BLaER1 treated with 17β-estradiol and CSF1 and Interleukin-3, amounts not matched to agents 10 nM and 100 nM (cell line): ENCODE measurements at regions not wholly inside any gene's neighbourhood (a gene's known extent, or its start where the extent isn't known, plus 50 kb on each side); places are given as distances from the start of the nearest gene placed in this dataset.

Experiments used
- H3K27ac ChIP-seq, 11 experiments: shearing (Covaris generic); formaldehyde crosslinking; 2 replicates each; pipeline ENCODE4 v1.8.1; 2022
- H3K27me3 ChIP-seq, 11 experiments: shearing (Covaris generic); formaldehyde crosslinking; 2 replicates each; pipeline ENCODE4 v1.8.1; 2022
- H3K36me3 ChIP-seq, 11 experiments: shearing (Covaris generic); formaldehyde crosslinking; 2 replicates each; pipeline ENCODE4 v1.8.1; 2022
- H3K4me1 ChIP-seq, 10 experiments: shearing (Covaris generic); formaldehyde crosslinking; 2 replicates each; pipeline ENCODE4 v1.8.1; 2022
- H3K4me2 ChIP-seq, 11 experiments: shearing (Covaris generic); formaldehyde crosslinking; 2 replicates each; pipeline ENCODE4 v1.8.1; 2022
- H3K4me3 ChIP-seq, 10 experiments: shearing (Covaris generic); formaldehyde crosslinking; 2 replicates each; pipeline ENCODE4 v1.8.1; 2022
- H3K9ac ChIP-seq, 11 experiments: shearing (Covaris generic); formaldehyde crosslinking; 2 replicates each; pipeline ENCODE4 v1.8.1; 2022
- H3K9me3 ChIP-seq, 11 experiments: shearing (Covaris generic); formaldehyde crosslinking; replicated peaks in 1 of 11; 2 replicates each; pipeline ENCODE4 v1.8.1; 2022
- H4K20me1 ChIP-seq, 11 experiments: shearing (Covaris generic); formaldehyde crosslinking; 2 replicates each; pipeline ENCODE4 v1.8.1; 2022
- Cebpa-rat ChIP-seq, 11 experiments: shearing (Covaris generic); IDR thresholded peaks; 2 replicates each; pipeline ENCODE4 v1.8.1; 2022

DNA sequence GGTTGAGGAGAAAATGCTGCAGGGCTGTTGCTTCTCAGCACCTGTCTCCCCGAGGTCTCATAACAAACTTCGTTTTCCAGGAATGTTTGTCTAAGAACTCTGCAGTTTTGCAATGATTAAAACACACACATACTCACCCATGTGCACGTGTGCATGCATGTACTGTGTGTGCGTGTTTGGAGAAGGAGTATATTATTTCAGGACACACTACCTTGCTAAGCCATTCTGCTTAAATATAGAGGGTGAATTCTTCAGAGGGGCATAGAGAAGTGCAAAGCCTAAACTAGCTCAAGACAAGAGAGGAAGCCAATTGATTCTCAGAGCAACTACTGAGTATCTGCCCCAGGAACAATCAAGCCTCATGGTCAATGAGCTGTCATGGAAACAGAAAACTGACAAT lies 298.4 kb upstream of the MGMT start:
- no peaks in the 10 kb centered on the region for H4K20me1 ChIP-seq
- H3K4me2 ChIP-seq, result no peak overlapping the region
- H3K4me1 ChIP-seq, result peaks cover 0 to 9% (median 0%) of the 10 kb centered on the region in 10 experiments; a peak in 6 of 20 replicates
- no peaks in the 10 kb centered on the region for H3K9me3 ChIP-seq
- no peak overlapping the region for H3K4me3 ChIP-seq
- H3K27me3 ChIP-seq, result no peaks in the 10 kb centered on the region
- no peaks in the 10 kb centered on the region for H3K36me3 ChIP-seq
- no peak for TF ChIP-seq Cebpa-rat (IDR thresholded peaks at IDR 0.05)
- H3K9ac ChIP-seq, result no peak overlapping the region
- no peak overlapping the region for H3K27ac ChIP-seq

DNA sequence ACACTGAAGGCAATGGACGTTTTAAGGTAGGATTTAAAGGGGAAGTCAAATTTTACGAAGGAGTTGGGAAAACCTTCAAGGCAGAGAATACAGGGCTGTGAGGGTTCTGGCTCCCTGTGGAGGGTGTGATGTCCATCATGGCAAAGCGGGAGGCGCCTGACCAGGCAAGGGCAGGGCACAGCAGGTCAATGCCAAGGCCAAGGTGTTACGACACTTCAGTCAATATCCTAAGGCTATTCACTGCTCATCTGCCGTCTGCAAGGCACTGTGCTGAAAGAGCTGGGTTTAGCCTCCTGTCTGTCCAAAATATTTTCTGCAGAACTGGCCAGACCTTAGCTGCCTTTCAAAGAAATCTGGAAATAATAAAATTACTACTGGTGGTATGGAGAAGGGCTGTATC lies 297.9 kb upstream of the MGMT start:
- Histone ChIP-seq H4K20me1 (no peaks in the 10 kb centered on the region), H3K36me3 (no peaks in the 10 kb centered on the region), H3K27ac (no peak overlapping the region), H3K4me3 (no peak overlapping the region), H3K27me3 (no peaks in the 10 kb centered on the region), H3K4me2 (no peak overlapping the region), H3K4me1 (peaks cover 0 to 10% (median under 1%) of the 10 kb centered on the region in 10 experiments; a peak in 8 of 20 replicates), H3K9ac (no peak overlapping the region), H3K9me3 (no peaks in the 10 kb centered on the region)
- TF ChIP-seq Cebpa-rat (IDR thresholded peaks at IDR 0.05), result no peak

DNA sequence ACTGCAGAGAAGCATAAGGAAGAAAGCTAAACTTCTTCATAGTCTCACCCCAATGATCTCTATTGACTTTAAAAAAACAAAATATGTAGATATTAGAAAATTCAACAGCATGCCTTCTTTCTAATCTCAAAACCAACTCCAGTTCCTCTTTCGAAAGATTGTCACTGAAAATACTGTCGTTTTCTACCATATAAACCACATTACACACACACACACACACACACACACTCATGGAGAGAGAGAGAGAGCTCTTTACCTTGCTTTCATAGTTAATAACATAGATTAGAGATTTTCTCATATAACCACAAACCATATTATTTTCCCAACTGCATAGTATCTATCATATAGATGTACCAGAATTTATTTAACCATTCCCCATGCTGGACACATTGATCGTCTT lies 296.2 kb upstream of the MGMT start:
- no peak overlapping the region for H3K27ac ChIP-seq

DNA sequence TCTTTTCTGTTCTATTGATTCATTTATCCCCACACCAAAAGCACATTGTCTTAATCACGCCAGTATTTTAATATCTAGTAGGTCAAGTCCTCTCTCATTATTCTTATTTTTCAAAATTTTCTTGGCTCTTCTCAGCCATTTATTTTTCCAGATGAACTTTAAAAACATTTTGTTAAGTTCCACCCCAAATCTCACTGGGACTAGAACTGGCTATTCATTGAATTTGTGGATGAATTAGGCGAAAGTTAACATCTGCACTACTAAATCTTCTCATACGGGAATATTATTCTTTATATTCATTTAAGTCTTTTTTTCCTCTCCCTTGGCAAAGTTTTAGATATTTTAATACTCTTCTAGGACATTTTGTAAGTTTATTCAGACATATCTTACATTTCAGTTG lies 295.2 kb upstream of the MGMT start:
- H3K4me3 ChIP-seq, result no peak overlapping the region
- no peak for TF ChIP-seq Cebpa-rat (IDR thresholded peaks at IDR 0.05)

More for the DNA sequence above, 296.2 kb upstream of the MGMT start:
- peaks cover 0 to 20% (median 11%) of the 10 kb centered on the region in 10 experiments; a peak in 16 of 20 replicates for H3K4me1 ChIP-seq
- no peak overlapping the region for H3K4me2 ChIP-seq
- no peaks in the 10 kb centered on the region for H3K36me3 ChIP-seq
- no peaks in the 10 kb centered on the region for H3K27me3 ChIP-seq
- TF ChIP-seq Cebpa-rat (IDR thresholded peaks at IDR 0.05), result no peak
- H3K9me3 ChIP-seq, result peaks cover 0 to under 1% (median 0%) of the 10 kb centered on the region in 11 experiments; a peak in 2 of 22 replicates
- H4K20me1 ChIP-seq, result no peaks in the 10 kb centered on the region
- H3K9ac ChIP-seq, result no peak overlapping the region
- no peak overlapping the region for H3K4me3 ChIP-seq

DNA sequence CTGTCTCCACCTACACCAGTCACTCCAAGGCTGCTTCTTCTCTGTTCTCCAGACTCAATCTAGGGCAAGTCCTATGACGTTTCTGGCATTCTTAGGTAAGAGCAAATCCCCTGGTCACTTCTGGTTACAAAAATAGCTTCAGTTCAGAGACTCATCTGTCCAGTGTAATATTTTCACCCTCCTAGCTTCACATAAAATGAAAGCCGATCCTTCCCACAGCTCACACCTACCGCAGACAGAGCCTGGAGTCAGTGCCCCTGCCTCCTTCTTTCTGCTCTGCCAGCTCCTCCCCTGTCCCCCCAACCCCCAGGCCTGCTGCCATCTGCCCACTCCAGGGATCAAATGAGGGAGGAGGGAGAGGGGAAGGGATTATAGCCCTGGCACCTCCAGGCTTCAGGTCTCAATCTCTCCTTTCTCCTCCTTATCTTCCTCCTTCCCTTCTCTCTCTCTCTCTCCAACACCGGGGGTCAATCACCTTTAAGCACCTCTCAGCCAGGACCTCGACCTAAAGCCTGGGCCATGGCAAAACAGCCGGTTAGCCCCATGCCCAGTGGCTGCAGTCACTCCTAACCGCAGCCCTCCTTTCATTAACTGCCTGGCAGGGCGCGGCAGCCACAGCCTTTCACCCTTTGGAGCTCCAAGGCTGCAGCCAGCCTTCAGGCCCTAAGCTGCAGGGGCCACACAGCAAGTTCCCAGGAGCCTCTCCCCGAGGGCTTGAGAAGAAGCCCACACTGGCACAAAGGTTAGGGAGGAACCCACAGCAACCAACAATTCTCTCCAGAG lies 292.6 kb upstream of the MGMT start:
- Histone ChIP-seq H3K4me2 (peak overlapping the region in 10 of 11 experiments; percentile 2 to 71 (median 64); a peak in 19 of 22 replicates), H3K36me3 (no peaks in the 10 kb centered on the region), H3K27ac (no peak overlapping the region)

More for the DNA sequence above, 295.2 kb upstream of the MGMT start:
- Histone ChIP-seq H3K4me1 (peaks cover 0 to 12% (median 10%) of the 10 kb centered on the region in 10 experiments; a peak in 16 of 20 replicates), H3K36me3 (no peaks in the 10 kb centered on the region), H3K27me3 (no peaks in the 10 kb centered on the region), H3K27ac (no peak overlapping the region), H3K9me3 (peaks cover 0 to 5% (median 0%) of the 10 kb centered on the region in 11 experiments; a peak in 2 of 22 replicates), H3K9ac (no peak overlapping the region), H4K20me1 (no peaks in the 10 kb centered on the region), H3K4me2 (no peak overlapping the region)

DNA sequence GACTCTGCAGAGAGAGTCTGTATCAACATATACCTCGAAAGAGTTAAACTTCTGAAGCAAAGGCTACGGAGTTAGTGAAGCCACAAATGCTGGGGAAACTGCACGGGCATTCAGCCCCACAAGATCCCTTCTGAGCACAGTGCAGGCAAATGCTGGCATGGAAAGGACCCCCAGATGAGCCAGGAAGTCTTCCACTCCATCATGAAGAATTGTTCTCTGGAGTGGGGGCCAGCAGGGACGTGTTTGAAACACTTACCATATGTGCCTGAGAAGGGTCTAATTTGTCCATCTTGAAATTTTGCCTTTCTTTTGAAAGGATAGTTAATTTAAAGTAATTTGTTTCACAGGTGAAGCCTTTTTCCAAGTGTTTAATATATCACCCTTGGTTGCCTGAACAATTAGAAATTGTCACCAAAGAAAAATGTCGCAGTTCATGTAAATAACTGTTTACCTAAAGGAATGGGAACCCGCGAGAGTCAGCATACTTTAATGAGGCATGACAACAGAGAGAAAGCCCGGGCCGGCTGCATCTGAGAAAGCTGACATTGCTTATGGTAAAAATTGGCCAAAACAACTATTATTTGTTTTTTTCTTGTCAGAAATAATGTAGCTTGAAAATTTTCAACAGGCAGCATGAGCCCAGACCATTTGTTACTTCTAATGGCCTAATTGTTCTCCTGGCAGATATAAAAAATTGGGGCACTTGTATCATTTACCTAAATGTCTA lies 287.6 kb upstream of the MGMT start:
- Histone ChIP-seq H3K4me2 (no peak overlapping the region), H3K9ac (no peak overlapping the region), H3K9me3 (peaks cover 0 to 5% (median 0%) of the 10 kb centered on the region in 11 experiments; a peak in 2 of 22 replicates), H3K36me3 (no peaks in the 10 kb centered on the region), H3K27ac (no peak overlapping the region), H3K4me3 (no peak overlapping the region), H3K27me3 (no peaks in the 10 kb centered on the region), H3K4me1 (peaks cover 0 to 8% (median 7%) of the 10 kb centered on the region in 10 experiments; a peak in 16 of 20 replicates), H4K20me1 (no peaks in the 10 kb centered on the region)
- no peak for TF ChIP-seq Cebpa-rat (IDR thresholded peaks at IDR 0.05)

More for the DNA sequence above, 292.6 kb upstream of the MGMT start:
- Histone ChIP-seq H3K4me1 (peaks cover 0 to 12% (median 10%) of the 10 kb centered on the region in 10 experiments; a peak in 16 of 20 replicates), H3K27me3 (no peaks in the 10 kb centered on the region), H4K20me1 (no peaks in the 10 kb centered on the region), H3K9ac (no peak overlapping the region), H3K4me3 (no peak overlapping the region), H3K9me3 (peaks cover 0 to 5% (median 0%) of the 10 kb centered on the region in 11 experiments; a peak in 2 of 22 replicates)
- TF ChIP-seq Cebpa-rat (IDR thresholded peaks at IDR 0.05), result no peak

DNA sequence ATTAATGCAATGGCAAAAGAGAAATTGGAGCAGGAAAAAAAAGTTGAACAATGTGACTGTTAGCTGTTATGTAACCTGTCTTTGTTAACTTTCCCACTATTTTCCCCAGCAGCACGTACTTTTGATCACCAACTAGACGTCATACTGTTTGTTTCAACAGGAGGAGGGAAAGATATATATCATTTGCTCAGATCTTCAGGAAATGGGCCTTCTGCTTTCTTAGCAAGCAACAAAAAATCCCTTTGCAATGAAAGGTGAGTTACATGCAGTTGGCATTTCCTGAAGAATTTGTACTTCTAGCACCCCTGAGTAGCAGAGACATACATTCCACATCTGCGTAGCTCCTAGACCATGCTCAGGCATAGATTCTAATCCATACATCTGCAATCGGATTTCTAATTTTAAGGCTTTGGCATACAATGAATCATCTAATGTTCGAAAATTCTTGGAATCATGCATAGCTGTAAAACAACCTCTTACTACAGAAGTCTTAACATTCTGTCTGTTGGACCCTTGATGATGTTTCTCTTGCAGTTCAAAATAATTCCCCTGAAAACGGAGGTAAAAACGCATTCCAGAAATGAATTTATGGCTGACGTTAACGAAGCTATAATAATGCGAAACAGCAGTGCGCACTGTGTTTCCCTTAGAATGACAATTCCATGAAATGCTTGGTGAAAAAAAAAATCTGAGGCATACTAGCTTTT lies 286.9 kb upstream of the MGMT start:
- Histone ChIP-seq H3K4me2 (no peak overlapping the region), H3K27ac (no peak overlapping the region), H3K4me1 (peaks cover 0 to 1% (median 0%) of the 10 kb centered on the region in 10 experiments; a peak in 5 of 20 replicates), H3K36me3 (no peaks in the 10 kb centered on the region), H3K27me3 (no peaks in the 10 kb centered on the region), H3K9ac (no peak overlapping the region), H4K20me1 (no peaks in the 10 kb centered on the region), H3K9me3 (peaks cover 0 to 5% (median 0%) of the 10 kb centered on the region in 11 experiments; a peak in 2 of 22 replicates), H3K4me3 (no peak overlapping the region)
- TF ChIP-seq Cebpa-rat (IDR thresholded peaks at IDR 0.05), result no peak

DNA sequence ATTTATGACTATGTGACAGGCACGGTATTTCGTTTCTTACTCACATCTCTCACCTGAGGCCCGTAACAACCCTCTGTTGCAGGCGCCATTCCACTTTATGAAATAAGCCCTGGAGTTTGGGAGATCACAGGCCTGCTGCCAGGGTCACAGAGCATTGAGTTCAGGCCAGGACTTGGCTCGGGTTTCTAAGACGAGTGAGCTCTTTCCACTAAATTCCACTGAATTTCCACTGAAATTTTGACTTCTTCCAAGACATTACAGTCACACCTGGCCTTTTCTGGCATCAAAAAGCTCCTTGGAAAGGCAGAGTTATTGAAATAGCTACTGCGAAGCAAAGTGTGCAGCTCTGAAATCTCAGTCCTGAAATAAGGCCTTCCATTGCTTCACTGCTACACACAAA lies 282.8 kb upstream of the MGMT start:
- Histone ChIP-seq H3K4me1 (peaks cover 0 to 6% (median 0%) of the 10 kb centered on the region in 10 experiments; a peak in 3 of 20 replicates), H3K9ac (no peak overlapping the region), H4K20me1 (no peaks in the 10 kb centered on the region), H3K4me3 (no peak overlapping the region), H3K9me3 (peaks cover 13 to 21% (median 17%) of the 10 kb centered on the region in 11 experiments), H3K27me3 (no peaks in the 10 kb centered on the region), H3K4me2 (no peak overlapping the region), H3K36me3 (no peaks in the 10 kb centered on the region), H3K27ac (no peak overlapping the region)
- no peak for TF ChIP-seq Cebpa-rat (IDR thresholded peaks at IDR 0.05)

DNA sequence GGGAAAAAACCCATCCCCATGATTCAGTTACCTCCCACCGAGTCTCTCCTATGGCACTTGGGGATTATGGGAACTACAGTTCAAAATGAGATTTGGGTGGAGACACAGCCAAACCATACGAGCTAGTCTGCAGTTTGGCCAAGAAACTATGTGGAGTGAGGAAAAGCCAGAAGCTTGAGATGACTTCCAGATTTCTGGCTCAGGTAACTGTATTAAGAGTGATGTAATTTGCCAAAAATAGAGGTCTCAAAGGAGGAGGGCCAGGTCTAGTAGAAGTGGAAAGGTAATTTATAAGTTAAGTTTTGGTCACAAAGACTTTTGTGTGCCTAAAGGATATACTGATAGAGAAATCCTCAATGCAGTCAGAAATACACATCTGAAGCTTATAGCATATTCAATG lies 279.7 kb upstream of the MGMT start:
- no peak overlapping the region for H3K4me2 ChIP-seq
- no peak for TF ChIP-seq Cebpa-rat (IDR thresholded peaks at IDR 0.05)
- H3K9me3 ChIP-seq, result peaks cover 13 to 21% (median 17%) of the 10 kb centered on the region in 11 experiments
- no peaks in the 10 kb centered on the region for H3K36me3 ChIP-seq
- H3K27me3 ChIP-seq, result no peaks in the 10 kb centered on the region
- no peak overlapping the region for H3K4me3 ChIP-seq
- no peak overlapping the region for H3K9ac ChIP-seq
- peaks cover 0 to 6% (median 0%) of the 10 kb centered on the region in 10 experiments; a peak in 3 of 20 replicates for H3K4me1 ChIP-seq
- no peaks in the 10 kb centered on the region for H4K20me1 ChIP-seq
- H3K27ac ChIP-seq, result no peak overlapping the region
